Activated CD4-positive, alpha-beta memory T cell treated with anti-CD3 and anti-CD28 coated beads, Interleukin-2, amount 10 ng/mL, durations not matched to agents 7 days and 5 days (primary cell): ENCODE measurements at regions not wholly inside any gene's neighbourhood (a gene's known extent, or its start where the extent isn't known, plus 50 kb on each side); places are given as distances from the start of the nearest gene placed in this dataset.
"Not testable (repeated sequence)": the region's sequence is repeated elsewhere in the genome, so short reads cannot be mapped to it uniquely, and the experiment has no call there.

Source experiments
- CTCF ChIA-PET: fragments of 350-600 bp; sonication (Branson Sonifier 250); formaldehyde crosslinking; loops from one replicate; lab custom pipeline; 2021; ENCODE audit warnings: antibody characterized with exemption, inconsistent platforms; lab: Charles Lee
- POLR2A ChIA-PET: fragments of 350-600 bp; sonication (Branson Sonifier 250); formaldehyde crosslinking; loops from one replicate; lab custom pipeline; 2021; ENCODE audit warnings: antibody characterized with exemption; lab: Charles Lee
- DNase-seq: peaks from one replicate; pipeline ENCODE4 v3.0.0-alpha.2; 2020
- H3K27ac Mint-ChIP-seq: one replicate; pipeline ENCODE4 v1.8.0; 2021; ENCODE audit warnings: mild to moderate bottlenecking, mixed read lengths
- H3K27me3 Mint-ChIP-seq: one replicate; pipeline ENCODE4 v1.8.0; 2021; ENCODE audit warnings: mixed read lengths
- H3K36me3 Mint-ChIP-seq: one replicate; pipeline ENCODE4 v1.8.0; 2021; ENCODE audit warnings: low read depth, mixed read lengths
- H3K4me1 Mint-ChIP-seq: one replicate; pipeline ENCODE4 v1.8.0; 2021; ENCODE audit warnings: mixed read lengths
- H3K4me3 Mint-ChIP-seq: one replicate; pipeline ENCODE4 v1.8.0; 2021; ENCODE audit warnings: mild to moderate bottlenecking, mixed read lengths
- H3K9me3 Mint-ChIP-seq: one replicate; pipeline ENCODE4 v1.8.0; 2021; ENCODE audit warnings: mixed read lengths

DNA sequence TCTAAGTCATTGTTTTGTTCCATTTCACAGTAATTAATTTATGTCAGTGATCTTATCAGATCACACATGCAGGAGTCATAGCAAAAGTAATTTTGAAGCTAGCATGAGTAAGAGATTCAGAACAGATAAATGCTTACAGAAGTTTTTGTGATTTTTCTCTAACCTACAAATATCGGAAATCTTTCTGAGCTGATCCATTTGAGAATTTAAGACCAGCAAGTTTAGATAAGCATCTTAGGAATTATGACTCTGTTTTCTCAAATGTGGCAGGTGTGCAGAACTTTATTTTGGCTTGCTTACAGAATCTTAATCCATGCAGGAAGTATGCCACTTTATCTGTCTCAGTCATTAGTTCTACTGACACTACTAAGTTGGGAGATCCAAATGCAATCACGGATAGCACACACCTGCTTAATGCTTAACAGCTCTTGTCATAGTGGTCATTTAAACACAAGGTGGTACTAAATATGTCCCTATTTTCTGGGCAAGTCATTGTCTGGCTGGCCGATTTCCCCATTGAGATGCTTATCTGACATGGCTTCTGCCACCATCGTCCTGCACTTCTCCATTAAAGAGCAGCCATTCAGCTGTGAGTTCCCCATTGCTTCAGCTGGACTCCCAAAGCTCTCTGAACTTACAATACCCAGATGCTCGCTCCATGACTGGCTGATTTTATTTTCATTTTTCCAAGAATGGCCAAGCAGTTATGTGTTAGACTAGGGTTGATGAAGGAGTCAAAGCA, 305.4 kb upstream of the NUDT12 start:
- Mint-ChIP-seq H3K4me1 (no peaks in the 10 kb centered on the region), H3K4me3 (no peak overlapping the region), H3K27me3 (no peaks in the 10 kb centered on the region), H3K9me3 (no peaks in the 10 kb centered on the region), H3K27ac (no peak overlapping the region), H3K36me3 (no peaks in the 10 kb centered on the region)
- CTCF ChIA-PET, result no interaction called here
- POLR2A ChIA-PET, result no interaction called here
- DNase-seq, result no peak

DNA sequence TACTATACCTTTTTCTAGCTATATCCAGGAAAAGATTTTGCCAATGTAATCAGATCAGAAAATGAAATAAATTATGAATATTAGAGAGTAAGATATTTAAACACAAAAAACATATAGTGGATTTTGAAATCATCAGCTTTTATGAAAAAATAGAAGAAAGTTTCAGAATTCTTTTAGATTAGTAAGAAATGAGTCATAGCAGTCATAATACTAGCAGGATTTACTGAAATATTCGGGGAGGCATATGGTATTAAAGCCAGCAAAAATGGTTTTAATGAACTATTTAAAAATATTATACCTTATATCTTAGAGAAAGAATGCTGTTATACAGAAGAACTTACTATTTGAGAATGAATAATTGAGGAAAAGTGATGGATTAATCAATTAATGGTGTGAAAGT, 303.6 kb upstream of the NUDT12 start:
- no peaks in the 10 kb centered on the region for H3K36me3 Mint-ChIP-seq
- DNase-seq, result no peak
- CTCF ChIA-PET, result no interaction called here
- POLR2A ChIA-PET, result no interaction called here
- no peak overlapping the region for H3K27ac Mint-ChIP-seq
- no peaks in the 10 kb centered on the region for H3K27me3 Mint-ChIP-seq
- no peaks in the 10 kb centered on the region for H3K9me3 Mint-ChIP-seq
- H3K4me3 Mint-ChIP-seq, result no peak overlapping the region
- no peaks in the 10 kb centered on the region for H3K4me1 Mint-ChIP-seq

DNA sequence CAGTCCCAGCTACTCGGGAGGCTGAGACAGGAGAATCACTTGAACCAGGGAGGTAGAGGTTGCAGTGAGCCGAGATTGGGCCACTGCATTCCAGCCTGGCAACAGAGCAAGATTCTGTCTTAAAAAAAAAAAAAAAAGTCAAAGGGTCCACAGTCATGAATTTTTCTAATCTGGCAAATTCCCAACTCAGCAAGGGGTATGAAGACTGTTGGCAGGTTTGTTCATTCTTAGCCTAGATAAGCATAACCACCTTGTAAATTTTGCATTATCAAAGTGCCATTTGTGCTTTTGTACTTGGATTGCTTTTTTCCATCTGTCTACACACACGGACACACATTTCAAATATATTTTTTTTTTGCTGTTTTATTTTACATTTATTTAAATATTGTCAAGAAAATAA, 299.8 kb upstream of the NUDT12 start:
- H3K27ac Mint-ChIP-seq, result no peak overlapping the region
- H3K9me3 Mint-ChIP-seq, result no peaks in the 10 kb centered on the region
- ChIA-PET POLR2A (no interaction called here), CTCF (no interaction called here)
- H3K36me3 Mint-ChIP-seq, result no peaks in the 10 kb centered on the region
- no peaks in the 10 kb centered on the region for H3K4me1 Mint-ChIP-seq
- no peaks in the 10 kb centered on the region for H3K27me3 Mint-ChIP-seq
- no peak overlapping the region for H3K4me3 Mint-ChIP-seq
- no peak for DNase-seq

DNA sequence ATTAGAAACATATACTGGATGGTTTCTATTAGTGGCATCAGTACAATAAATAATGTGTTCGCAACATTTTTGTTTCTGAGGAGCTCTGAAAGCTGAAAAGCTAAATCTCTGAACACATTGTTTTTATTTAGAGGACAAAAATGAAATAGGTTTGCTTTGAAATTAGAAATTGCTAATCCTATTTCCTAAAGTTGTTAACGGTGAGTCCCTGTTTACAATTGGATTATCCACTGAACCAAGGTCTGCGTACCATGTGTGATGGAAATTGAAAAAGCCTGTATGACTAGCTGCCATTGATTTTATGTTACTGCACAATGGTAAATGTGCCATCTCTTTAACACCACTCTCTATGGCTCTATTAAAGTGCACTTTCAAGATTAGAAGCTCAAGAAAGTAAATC, 297.7 kb upstream of the NUDT12 start:
- DNase-seq, result no peak
- no peak overlapping the region for H3K4me3 Mint-ChIP-seq
- H3K27ac Mint-ChIP-seq, result no peak overlapping the region
- no peaks in the 10 kb centered on the region for H3K36me3 Mint-ChIP-seq
- POLR2A ChIA-PET, result no interaction called here
- peaks cover 2% of the 10 kb centered on the region for H3K9me3 Mint-ChIP-seq
- H3K27me3 Mint-ChIP-seq, result no peaks in the 10 kb centered on the region
- no peaks in the 10 kb centered on the region for H3K4me1 Mint-ChIP-seq
- CTCF ChIA-PET, result no interaction called here

GRCh38 chr5:103858367-103858766, 295.8 kb upstream of the NUDT12 start:
- H3K4me3 Mint-ChIP-seq, POLR2A ChIA-PET, H3K27ac Mint-ChIP-seq, H3K4me1 Mint-ChIP-seq, CTCF ChIA-PET, H3K36me3 Mint-ChIP-seq, DNase-seq, H3K9me3 Mint-ChIP-seq, H3K27me3 Mint-ChIP-seq: not testable (repeated sequence)

DNA sequence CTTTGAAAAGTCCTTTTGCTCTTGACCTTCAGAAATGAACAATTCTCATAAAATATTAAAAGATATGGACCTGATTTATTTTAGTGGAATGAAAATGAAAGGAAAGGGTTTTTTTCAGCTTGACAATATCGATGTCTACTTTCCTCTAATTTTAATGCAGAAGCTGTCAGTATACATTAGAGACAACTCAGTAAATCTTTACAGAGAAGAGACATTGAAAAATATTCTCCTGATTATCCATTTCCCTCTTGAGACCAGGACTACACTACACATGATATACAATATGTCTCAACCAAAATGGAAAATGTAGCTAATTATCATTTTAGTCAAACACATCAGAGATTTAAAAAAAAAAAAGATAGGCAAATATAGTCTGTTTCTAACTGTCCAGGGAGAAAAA, 288.5 kb upstream of the NUDT12 start:
- Mint-ChIP-seq H3K36me3 (no peaks in the 10 kb centered on the region), H3K4me3 (no peak overlapping the region), H3K9me3 (no peaks in the 10 kb centered on the region), H3K27me3 (no peaks in the 10 kb centered on the region), H3K27ac (no peak overlapping the region), H3K4me1 (no peaks in the 10 kb centered on the region)
- CTCF ChIA-PET, result no interaction called here
- POLR2A ChIA-PET, result no interaction called here
- DNase-seq, result no peak

DNA sequence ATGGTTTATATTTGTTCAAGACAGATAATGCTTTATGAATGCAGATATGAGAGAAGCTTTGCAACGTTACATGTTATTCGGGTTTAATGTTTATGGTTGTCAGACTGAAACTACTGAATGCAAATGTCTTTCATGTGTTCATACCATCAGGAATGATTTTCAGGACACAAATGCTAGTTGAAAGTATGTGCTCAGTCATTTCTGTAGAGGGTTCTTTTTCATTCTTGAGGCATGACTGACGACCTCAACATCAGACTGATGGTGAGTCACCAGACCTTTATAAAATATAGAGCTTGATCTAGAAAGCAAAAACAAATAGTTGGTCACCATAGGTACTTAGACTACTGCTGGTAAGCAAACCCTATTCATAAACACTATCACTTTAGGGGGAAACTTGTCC, 287.3 kb upstream of the NUDT12 start:
- no peaks in the 10 kb centered on the region for H3K36me3 Mint-ChIP-seq
- H3K9me3 Mint-ChIP-seq, result no peaks in the 10 kb centered on the region
- no peak overlapping the region for H3K27ac Mint-ChIP-seq
- no peaks in the 10 kb centered on the region for H3K4me1 Mint-ChIP-seq
- no peak for DNase-seq
- ChIA-PET POLR2A (no interaction called here), CTCF (no interaction called here)
- no peaks in the 10 kb centered on the region for H3K27me3 Mint-ChIP-seq
- H3K4me3 Mint-ChIP-seq, result no peak overlapping the region

DNA sequence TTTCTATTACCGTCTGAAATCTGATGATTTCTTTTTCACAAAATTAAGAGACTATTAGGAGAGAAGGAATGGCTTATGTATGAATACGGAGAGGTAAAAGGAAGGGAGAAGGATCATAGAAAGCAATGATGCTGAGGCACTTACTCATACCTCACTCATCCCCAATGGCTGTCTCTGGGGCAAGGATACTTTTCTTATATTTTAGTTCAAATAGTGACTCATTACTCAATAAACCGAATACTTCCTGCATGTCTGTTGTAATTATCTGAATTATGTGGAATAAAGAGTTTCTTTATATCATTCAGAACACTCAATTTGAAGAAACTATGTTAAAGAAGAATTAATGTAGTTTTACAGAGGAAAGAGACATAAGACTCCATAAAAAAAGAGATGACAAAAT, 284.5 kb upstream of the NUDT12 start:
- DNase-seq, result no peak
- no peaks in the 10 kb centered on the region for H3K4me1 Mint-ChIP-seq
- no peak overlapping the region for H3K27ac Mint-ChIP-seq
- H3K36me3 Mint-ChIP-seq, result no peaks in the 10 kb centered on the region
- no peaks in the 10 kb centered on the region for H3K9me3 Mint-ChIP-seq
- POLR2A ChIA-PET, result no interaction called here
- CTCF ChIA-PET, result no interaction called here
- H3K4me3 Mint-ChIP-seq, result no peak overlapping the region
- no peaks in the 10 kb centered on the region for H3K27me3 Mint-ChIP-seq

- no peaks in the 10 kb centered on the region for H3K27me3 Mint-ChIP-seq
- H3K36me3 Mint-ChIP-seq, result no peaks in the 10 kb centered on the region
- no peaks in the 10 kb centered on the region for H3K9me3 Mint-ChIP-seq
- ChIA-PET POLR2A (no interaction called here), CTCF (interaction anchor here (0.7 kb wide), 1 partner anchor 48 kb away, joined by 3 read pairs; no protein-coding TSS in a partner anchor)
- no peak overlapping the region for H3K27ac Mint-ChIP-seq
- H3K4me3 Mint-ChIP-seq, result no peak overlapping the region
- no peaks in the 10 kb centered on the region for H3K4me1 Mint-ChIP-seq
- DNase-seq, result no peak
Observed at GRCh38 chr5:103842936-103843335, 280.3 kb upstream of the NUDT12 start.

GRCh38 chr5:103840600-103840999, 278.0 kb upstream of the NUDT12 start:
- H3K4me1 Mint-ChIP-seq, result no peaks in the 10 kb centered on the region
- no peak overlapping the region for H3K4me3 Mint-ChIP-seq
- DNase-seq, result no peak
- H3K27ac Mint-ChIP-seq, result no peak overlapping the region
- H3K27me3 Mint-ChIP-seq, result no peaks in the 10 kb centered on the region
- ChIA-PET POLR2A (no interaction called here), CTCF (no interaction called here)
- H3K36me3 Mint-ChIP-seq, result no peaks in the 10 kb centered on the region
- H3K9me3 Mint-ChIP-seq, result no peaks in the 10 kb centered on the region

DNA sequence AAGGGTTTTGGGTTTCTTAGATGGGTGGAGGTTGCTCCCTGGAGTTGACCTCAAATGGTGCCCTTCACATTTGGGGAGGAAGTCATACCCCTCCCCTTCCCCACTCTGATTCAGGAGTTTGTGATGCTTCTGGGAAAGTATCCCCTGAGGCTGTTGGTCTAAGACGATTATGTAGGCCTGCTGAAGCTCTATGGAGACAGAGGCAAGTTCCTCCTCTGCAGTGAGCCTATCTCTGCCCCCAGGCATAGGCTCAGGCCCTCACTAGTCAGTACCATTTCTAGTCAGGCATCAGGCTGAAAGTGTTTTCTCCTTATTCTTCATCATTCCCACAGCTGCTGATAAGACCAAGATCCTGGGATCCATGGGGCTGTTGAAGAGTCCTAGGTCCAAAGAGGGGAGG, 271.6 kb upstream of the NUDT12 start:
- ChIA-PET POLR2A (no interaction called here), CTCF (no interaction called here)
- H3K4me1 Mint-ChIP-seq, result no peaks in the 10 kb centered on the region
- H3K4me3 Mint-ChIP-seq, result no peak overlapping the region
- no peaks in the 10 kb centered on the region for H3K27me3 Mint-ChIP-seq
- H3K9me3 Mint-ChIP-seq, result no peaks in the 10 kb centered on the region
- DNase-seq, result no peak
- H3K27ac Mint-ChIP-seq, result no peak overlapping the region
- no peaks in the 10 kb centered on the region for H3K36me3 Mint-ChIP-seq

DNA sequence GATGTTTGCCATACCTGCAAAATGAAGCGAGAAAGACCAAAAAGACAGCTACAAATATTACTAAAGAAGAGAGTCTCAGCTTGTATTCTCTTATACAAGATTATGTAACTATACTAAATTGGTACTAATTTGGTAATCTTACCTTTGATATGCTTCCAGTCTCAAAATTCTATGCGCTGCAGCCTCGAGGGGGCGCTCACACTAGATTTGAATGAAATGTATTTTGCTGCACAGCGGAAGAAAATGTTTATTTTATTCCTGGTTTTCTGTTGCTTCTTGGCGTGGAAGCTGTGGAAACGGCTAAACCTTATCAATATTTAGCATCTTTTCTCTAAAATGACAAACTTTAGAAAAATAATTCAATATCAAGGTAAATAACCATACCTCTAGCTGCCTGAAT, 267.0 kb upstream of the NUDT12 start:
- H3K4me1 Mint-ChIP-seq, result no peaks in the 10 kb centered on the region
- CTCF ChIA-PET, result no interaction called here
- H3K36me3 Mint-ChIP-seq, result no peaks in the 10 kb centered on the region
- H3K27ac Mint-ChIP-seq, result no peak overlapping the region
- no peak overlapping the region for H3K4me3 Mint-ChIP-seq
- DNase-seq, result no peak
- H3K27me3 Mint-ChIP-seq, result no peaks in the 10 kb centered on the region
- POLR2A ChIA-PET, result no interaction called here
- peaks cover 5% of the 10 kb centered on the region for H3K9me3 Mint-ChIP-seq

- H3K4me3 Mint-ChIP-seq, result no peak overlapping the region
- no peaks in the 10 kb centered on the region for H3K4me1 Mint-ChIP-seq
- DNase-seq, result no peak
- H3K36me3 Mint-ChIP-seq, result no peaks in the 10 kb centered on the region
- H3K9me3 Mint-ChIP-seq, result peaks cover 5% of the 10 kb centered on the region
- ChIA-PET POLR2A (no interaction called here), CTCF (no interaction called here)
- H3K27me3 Mint-ChIP-seq, result no peaks in the 10 kb centered on the region
- no peak overlapping the region for H3K27ac Mint-ChIP-seq
Observed at GRCh38 chr5:103827976-103828375, 265.4 kb upstream of the NUDT12 start.

DNA sequence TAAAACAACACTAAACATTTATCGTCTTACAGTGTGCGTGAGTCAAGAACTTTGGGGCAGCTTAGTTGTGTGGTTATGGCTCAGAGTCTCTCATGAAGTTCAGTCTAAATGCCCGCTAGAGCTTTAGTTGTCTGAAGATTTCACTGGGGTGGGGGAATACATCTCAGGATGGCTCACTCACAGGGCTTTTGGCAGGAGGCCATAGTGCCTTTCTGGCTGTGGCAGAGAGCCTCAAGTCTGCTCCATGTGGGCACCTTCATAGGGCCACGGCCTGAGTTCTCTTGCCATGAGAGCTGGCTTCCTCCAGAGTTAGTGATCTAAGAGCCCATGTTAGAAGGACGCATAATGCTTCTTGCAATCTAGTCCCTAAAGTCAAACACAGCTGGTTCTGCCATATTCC, 258.8 kb upstream of the NUDT12 start:
- Mint-ChIP-seq H3K4me3 (no peak overlapping the region), H3K36me3 (no peaks in the 10 kb centered on the region), H3K9me3 (peaks cover 3% of the 10 kb centered on the region), H3K27me3 (no peaks in the 10 kb centered on the region), H3K27ac (no peak overlapping the region), H3K4me1 (no peaks in the 10 kb centered on the region)
- DNase-seq, result no peak
- ChIA-PET CTCF (no interaction called here), POLR2A (no interaction called here)
